Stimulated activated CD4-positive, alpha-beta T cell treated with anti-CD3 and anti-CD28 coated beads, Interleukin-4, amount 100 ng/mL, for 4 hours (primary cell): ENCODE measurements at regions not wholly inside any gene's neighbourhood (a gene's known extent, or its start where the extent isn't known, plus 50 kb on each side); places are given as distances from the start of the nearest gene placed in this dataset.

Experiments
- DNase-seq, 2 experiments: peaks; one replicate each; pipeline ENCODE4 v3.0.0-alpha.2; 2020

DNA sequence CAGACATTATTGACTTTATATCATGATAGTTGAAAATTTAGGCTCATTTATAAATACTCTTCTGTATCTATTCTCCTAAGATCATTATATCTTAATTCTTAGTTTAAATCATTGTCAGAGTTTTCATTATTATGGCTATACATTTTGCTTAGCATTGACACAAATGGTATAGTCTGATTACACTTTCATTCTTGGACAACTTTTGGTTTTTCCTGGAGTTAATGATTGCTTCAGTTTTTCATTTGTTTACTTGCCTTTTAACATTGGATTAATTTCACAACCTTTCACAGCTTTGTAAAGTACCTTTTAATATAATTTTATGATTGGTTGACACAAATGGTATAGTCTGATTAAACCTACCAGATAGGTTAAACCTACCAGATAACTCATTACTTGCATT is 298.2 kb downstream of the DYSF start:
- DNase-seq: no peak

DNA sequence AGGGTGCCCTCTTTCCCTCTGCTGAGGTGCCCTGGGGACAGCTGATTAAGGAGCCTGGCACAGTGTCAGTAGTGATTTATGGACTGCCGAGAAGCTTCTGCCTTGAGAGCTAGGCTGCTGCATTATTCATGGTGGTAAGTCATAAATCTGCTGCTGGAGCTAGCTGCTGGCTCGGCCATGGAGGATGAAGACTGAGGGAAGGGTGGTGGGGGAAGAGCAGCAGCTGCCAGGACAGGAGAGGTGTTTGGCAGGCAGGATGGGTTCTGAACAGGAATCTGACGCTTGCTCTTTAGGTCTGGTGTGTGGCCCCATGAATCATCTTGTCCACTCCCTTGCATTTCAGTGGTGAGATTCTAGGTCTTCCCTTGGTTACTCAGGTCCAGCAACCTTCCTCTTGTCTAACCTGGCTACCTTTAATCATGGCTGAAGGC is 296.3 kb downstream of the DYSF start:
- DNase-seq: no peak

DNA sequence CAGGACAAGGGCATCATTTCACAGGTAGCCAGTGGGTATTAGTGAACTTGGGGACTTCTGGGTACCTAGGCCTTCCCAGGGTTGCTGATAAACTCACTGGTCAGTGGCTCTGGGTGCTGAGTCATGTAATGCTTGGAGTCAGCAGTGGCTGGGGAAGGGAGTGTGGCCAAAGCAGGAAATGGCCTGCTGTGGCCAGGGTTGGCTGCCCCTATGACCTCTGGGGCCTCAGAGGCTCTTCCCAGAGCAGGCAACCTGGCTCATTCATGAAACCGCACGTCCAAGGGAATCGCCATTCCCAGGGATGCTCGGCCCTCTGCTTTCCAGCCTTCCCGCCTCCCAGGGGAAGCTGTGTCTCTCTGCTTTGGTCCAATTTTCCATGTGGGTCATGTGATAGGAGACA is 294.9 kb downstream of the DYSF start:
- DNase-seq: no peak

DNA sequence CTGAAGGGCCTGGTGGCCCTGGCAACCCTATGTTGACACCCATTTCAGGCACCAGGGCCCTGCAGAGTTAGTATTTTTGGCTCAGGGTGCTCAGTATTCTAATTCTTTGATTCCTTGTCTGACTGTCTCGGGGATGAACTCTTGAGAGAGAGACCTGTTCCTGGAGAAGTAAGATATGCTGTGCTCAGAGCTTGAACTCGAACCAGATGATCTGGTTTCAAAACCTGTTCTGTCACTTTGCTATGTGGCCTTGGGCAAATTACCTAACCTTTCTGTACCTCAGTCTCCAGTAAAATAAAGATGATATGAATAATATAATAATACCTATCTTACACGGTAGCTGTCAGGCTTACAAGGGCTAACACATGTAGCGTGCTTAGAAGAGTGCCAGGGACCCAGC is 294.2 kb downstream of the DYSF start:
- DNase-seq: no peak

DNA sequence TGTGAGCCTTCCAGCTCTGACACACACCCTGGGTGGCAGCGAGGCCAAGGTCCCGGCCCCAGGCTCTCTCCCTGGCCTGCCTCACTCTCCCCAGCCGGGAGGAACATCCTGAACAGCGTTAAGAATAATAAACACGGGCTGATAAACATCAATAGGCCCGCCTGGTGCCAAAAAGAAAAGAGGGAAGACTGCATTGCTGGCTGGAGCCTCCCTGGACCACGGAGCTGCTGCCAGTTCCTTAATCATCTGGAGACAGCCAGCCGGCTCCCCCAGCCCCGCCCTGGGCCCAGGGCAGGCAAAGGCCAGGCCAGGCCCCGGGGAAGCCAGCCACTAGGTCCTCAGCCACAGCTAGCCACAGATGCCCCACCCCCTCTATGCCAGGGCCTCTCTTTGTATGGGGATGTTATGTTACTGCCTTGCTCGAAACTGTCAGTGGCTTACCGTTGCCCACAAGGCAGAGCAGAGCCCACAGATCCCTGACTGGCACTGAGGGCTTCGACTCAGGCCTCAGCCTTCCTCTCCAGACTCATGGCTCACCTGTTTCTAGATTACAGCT is 293.7 kb downstream of the DYSF start:
- no peak for DNase-seq

DNA sequence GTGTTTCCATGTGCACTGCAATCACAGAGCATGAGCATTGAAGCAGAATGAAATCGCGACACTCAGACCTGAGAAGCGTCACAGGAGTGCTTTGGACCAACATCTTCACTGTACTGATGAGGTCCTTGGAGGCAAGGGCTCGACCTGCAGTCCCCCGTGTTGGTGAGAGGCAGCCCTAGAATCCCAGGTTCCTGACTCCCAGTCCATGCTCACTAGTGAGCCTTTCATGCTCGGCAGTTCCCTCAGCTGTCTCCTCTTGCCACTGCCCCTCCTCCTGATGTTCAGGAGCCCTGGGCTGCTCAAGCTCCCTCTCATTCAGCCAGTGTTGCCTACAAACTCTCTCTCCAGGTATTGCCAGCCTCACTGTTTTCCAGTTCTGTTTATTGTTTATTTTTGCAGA is 291.4 kb downstream of the DYSF start:
- no peak for DNase-seq

DNA sequence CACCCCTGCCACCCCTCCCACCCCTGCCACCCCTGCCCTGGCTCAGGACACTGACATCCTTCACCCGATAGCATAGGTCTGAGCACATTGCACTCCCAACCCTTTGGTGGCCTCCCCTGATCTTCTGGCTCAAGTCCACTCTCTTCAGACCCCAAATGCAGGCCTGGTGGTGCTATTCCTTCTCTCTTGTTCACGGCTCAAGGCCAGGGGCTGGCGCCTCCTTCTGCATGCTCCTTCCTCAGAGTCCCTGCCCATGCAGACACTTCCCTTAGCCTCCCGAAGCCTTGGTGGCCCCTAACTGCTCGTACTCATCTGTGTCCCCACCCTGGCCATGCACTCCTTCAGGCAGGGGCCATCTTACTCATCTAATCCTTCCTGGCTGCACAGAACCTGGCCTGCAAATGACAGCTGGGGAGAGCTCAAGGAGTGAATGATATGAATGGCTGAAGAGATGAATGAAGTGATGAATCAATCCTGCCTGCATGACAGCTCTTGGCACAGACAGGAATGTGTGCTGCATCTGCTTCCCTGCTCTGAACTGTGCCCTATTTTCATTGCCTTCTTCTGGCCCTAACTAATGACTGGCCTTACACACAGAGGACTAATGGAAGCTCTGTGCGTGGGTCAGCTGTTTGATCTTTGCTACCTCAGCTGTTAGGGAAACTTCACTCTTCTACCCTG is 290.8 kb downstream of the DYSF start:
- DNase-seq: no peak

DNA sequence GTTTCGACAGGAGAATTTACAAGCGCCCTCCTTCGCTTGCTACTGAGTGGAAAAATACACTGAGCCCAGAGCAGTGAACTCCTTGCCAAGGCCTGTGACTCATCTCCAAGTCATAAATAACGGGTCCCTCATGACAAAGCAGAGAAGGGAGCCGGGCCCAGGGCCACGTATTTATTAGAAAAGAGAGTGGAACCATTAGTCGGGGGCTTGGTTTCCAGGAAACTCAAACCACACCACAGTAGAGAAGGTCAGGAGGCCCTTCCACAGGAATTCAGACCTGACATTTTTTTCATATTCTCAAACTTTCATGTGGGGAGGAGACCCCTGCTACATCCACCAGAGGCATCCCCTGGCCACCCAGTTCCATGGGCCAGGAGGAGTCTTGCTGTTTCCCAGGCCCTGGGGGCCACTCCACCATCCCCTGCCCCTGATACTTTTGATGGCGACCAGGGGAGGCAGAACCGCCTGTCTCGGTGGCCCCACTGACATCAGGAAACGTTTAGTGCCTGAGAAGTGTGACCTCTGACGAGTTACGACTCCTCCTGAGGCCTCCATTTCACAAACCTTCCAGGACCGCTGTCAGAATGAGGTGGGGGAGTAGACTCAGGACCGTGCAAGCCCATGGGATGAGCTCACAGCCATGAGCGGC is 289.7 kb downstream of the DYSF start:
- no peak for DNase-seq

DNA sequence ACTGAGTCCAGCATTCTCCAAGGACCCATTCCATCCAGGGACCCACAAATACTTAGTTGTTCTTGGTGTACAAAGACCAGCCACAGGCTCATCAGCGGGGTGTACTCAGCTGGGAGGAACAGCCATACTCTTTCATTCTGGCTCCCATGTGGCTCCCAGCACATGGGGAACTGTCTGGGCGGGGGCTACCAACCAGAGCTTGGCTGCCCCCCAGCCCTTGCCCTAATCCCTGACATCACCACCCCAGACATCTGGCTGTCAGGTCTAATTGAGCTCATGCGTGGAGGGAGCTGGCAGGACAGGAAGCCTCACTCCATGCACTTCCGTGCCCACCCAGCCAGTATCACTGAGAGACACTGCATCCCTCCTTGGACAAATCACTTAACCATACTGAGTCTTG is 283.6 kb downstream of the DYSF start:
- DNase-seq: no peak

DNA sequence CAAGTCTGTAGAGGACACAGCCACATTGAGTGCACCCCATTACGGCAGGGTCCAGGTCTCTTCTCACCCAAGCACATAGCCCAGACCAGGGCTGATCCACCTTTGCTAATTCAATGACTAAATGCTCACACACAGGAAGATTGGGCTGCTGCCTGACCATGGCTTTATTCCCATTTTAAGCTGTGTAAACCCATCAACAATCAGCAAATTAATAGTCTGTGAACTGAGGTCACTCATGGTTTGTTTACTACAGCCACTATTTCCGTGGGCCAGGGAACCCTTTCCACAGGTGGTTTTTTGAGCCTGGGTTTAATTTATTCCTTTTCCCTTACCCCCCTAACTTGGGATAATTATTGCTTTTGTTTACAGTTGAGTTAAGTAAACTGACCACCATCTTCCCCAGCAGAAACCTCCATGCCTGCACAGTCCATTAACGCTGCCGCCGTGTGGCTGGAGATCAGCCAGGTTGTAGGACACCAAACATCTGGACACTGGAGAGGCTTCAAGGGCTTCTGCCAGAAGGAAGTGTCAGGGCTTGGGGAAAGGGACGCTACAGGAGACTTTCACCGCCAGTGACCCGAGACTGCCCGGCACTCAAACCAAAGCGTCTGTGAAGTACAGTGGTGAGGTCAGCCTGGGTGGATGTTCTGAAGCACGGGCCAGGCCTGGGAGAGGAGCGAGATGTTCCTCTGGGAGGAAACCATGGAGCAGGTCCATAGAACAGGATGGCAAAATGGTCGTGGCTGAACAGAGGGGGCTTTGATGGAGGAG is 282.9 kb downstream of the DYSF start:
- no peak for DNase-seq
